ENCODE measurements at regions not wholly inside any gene's neighbourhood (a gene's known extent, or its start where the extent isn't known, plus 50 kb on each side); places are given as distances from the start of the nearest gene placed in this dataset.
"Not testable (repeated sequence)": the region's sequence is repeated elsewhere in the genome, so short reads cannot be mapped to it uniquely, and the experiment has no call there.

GRCh38 chr21:25487046-25487594 lies 120.2 kb downstream of the MRPL39 start:
- no peak for DNase-seq

DNA sequence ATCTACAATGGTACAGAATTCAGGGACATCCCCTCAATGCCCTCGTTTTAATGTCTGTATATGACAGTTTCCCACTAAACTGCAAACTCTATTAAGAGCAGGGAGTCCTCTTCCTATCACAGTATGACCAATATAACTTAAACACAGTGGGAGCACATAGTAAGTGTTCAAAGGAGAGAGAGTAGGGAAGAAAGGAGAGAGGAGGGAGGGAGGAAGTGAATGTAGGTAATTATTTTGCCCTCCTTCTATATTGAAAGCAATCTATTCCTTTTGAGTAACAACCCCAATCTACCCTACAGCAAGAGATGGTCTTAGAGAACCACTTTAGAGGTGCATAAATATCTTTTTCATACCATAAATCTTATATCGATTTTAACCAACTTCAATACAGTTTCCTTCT lies 121.4 kb downstream of the MRPL39 start:
- no peak for DNase-seq

- DNase-seq = no peak
Observed at GRCh38 chr21:25467896-25468295, 139.4 kb downstream of the MRPL39 start.

GRCh38 chr21:25467071-25467470 lies 140.2 kb downstream of the MRPL39 start:
- DNase-seq = not testable (repeated sequence)

DNA sequence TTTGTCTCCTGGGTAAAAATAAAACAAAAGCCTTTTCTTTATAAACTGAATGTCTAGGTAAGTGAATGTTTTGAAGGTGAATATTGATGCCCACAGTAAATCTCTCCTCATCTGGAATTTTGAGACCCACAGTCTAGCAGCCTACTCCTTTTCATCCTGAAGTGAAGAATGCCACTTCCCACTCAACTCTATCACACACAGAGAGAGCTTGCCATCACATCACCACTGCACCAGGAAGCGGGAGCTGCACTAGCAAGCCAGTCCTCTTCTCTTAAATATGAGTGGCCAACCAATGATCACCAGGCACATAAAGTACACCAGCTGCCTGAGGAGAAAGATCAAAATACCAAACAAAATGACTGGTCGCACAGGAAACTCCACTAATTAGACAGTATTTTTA lies 140.8 kb downstream of the MRPL39 start:
- DNase-seq = no peak

GRCh38 chr21:25465263-25465662 lies 142.0 kb downstream of the MRPL39 start:
- DNase-seq = no peak

GRCh38 chr21:25464275-25464674 lies 143.0 kb downstream of the MRPL39 start:
- peak; percentile 31 for DNase-seq

- no peak for DNase-seq
Observed at GRCh38 chr21:25462517-25462971, 144.7 kb downstream of the MRPL39 start.

DNA sequence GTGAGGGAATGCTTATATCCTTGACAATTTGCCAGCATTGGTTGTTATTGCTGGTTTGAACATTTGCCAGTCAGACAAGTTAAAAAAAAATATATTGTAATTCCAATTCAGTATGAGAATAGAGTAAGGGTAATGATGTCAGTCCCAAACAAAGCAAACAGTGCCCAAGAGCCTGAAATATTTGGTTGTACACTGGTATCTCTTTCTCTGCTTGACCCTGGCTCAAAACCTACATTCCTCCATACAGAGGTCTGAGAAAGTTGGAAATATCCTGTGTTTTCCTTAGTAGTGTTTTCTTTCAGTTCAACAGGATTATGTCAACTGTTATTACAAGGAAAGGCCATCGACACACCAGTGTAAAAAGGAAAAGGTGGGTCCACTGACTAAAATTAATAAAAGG lies 145.6 kb downstream of the MRPL39 start:
- DNase-seq = no peak

DNA sequence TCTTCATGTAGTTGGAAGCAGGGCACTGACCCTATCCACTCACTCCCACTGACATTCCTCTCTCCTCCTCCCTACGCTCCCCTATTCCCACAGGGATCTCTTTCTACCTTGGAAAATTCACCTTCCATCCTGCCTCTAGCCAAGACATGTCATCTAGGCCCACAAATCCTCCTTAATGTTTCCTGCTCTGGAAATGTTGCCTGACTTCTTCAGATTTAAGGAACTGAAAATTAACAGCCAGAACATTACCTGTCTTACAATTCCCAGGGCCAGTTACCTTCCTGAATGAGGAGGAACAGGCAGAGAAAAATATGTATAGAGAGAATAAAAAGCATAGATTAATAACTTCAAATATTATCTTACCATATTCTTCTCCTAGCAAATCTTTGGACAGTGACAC lies 147.3 kb downstream of the MRPL39 start:
- DNase-seq = no peak

DNA sequence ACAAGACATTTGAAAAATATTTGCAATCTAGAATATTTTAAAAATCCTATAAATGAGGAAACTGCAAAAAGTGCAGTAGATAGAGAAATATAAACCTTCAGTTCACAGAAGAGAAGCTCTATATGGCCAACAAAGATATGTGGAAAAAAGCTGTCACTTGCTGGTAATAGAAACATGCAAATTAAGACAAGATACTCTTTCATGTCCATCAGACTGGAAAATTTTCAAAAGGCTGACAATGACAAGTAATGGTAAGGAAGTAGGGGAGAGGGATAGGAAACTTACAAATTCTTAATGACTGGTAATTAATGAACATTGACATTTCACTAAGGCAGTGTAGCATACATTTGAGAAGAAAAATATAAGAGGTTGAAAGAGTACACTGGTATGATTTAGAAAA lies 147.9 kb downstream of the MRPL39 start:
- no peak for DNase-seq

DNA sequence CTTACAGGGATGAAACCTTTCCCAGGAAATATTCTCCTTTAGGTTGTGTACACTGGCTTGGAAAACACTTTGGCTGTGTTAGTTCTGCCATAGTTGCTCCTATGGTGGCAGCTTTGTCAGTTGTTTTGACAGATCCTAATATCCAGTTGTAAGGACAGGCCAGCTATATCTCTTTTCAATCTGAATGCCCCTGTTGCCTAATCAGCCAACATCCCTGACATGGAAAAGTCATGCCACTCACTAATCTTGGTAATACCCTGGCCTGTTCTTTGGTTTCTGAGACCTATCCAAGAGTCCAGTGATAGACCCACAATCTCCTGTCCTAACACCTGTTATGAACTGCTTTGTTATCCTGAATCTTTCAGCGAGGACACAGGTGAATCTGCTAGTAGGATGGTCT lies 148.8 kb downstream of the MRPL39 start:
- no peak for DNase-seq

- DNase-seq = no peak
Observed at GRCh38 chr21:25457946-25458345, 149.3 kb downstream of the MRPL39 start.

- no peak for DNase-seq
Observed at GRCh38 chr21:25457411-25457810, 149.9 kb downstream of the MRPL39 start.

GRCh38 chr21:25456672-25457071 lies 150.6 kb downstream of the MRPL39 start:
- DNase-seq = peak; percentile 57

DNA sequence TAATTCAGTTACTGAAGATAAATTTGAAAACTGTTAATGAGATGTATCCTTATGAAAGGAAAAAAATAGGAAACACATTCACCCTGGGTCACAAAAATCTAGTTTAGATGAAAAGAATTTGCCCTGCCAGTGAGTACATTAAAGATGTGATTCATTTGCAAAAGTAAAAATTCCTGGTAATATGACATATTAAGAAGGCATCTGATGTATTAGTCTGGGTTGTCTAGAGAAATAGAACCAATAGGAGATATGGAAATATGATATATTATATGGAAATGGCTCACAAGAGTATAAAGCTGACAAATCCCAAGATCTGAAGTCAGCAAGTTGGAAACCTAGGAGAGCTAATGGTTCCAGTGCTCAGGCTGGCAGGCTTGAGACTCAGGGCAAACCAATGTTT lies 153.8 kb downstream of the MRPL39 start:
- no peak for DNase-seq

DNA sequence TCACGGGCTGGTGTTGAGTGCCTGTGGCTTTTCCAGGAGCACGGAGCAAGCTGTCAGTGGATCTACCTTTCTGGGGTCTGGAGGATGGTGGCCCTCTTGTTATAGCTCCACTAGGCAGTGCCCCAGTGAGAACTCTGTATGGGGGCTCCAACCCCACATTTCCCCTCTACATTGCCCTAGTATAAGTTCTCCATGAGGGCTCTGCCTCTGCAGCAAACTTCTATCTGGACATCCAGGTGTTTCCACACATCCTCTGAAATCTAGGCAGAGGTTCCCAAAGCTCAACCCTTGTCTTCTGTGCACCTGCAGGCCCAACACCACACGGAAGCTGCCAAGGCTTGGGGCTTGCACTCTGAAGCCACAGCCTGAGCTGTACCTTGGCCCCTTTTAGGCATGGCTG lies 157.3 kb downstream of the MRPL39 start:
- DNase-seq = no peak

GRCh38 chr21:25441835-25442234 lies 165.4 kb downstream of the MRPL39 start:
- DNase-seq = no peak

GRCh38 chr21:25437465-25437864 lies 169.8 kb downstream of the MRPL39 start:
- not testable (repeated sequence) for DNase-seq

GRCh38 chr21:25428537-25428936 lies 178.7 kb downstream of the MRPL39 start:
- no peak for DNase-seq

GRCh38 chr21:25427828-25428227 lies 179.5 kb downstream of the MRPL39 start:
- no peak for DNase-seq

GRCh38 chr21:25426580-25426979 lies 180.7 kb downstream of the MRPL39 start:
- DNase-seq = no peak

GRCh38 chr21:25425156-25425555 lies 182.1 kb downstream of the MRPL39 start:
- no peak for DNase-seq

DNA sequence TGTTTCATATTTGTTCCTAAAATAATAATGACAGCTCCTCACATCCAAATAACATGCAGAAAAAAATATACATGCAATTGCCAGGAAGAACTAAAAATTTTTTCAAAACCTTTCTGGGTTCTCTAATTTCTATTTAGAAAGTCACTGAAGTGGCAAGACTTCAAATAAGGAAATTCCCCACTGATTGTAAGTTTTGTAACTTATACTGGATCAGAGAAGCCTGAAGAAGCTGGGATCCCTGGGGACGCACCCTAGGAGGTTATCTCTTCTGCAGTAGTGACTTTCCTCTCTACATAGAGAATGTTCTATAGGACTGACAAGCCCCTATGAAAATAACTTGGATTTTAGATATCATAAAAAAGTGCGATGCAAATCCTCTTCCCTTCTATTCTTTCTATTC lies 182.6 kb downstream of the MRPL39 start:
- DNase-seq = no peak

DNA sequence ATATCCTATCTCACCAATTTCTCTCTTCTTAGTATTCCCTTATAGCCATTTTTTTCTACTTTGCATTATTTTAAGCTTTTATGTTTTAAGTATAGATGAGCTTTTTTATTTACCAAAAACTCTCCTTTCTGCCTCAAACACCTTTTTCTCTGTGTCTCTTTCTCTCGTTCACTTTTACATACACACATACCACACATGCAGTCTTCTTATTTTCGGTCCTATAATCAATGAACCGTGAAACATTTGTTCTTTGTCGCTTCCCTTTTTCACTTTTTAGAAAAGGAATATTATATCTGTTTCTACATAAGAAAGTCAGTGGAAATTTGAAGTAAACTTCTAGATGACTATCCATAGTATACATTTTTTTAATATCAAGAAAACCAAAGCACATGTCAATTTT lies 183.2 kb downstream of the MRPL39 start:
- DNase-seq = no peak

Data from stimulated activated naive CD4-positive, alpha-beta T cell treated with Interleukin-2 at 50 U/mL for 16 hours (primary cell).